ENCODE measurements at regions not wholly inside any gene's neighbourhood (a gene's known extent, or its start where the extent isn't known, plus 50 kb on each side); places are given as distances from the start of the nearest gene placed in this dataset.
A peak's percentile ranks its signal among the peaks of the same experiment; 100 is the strongest.

DNA sequence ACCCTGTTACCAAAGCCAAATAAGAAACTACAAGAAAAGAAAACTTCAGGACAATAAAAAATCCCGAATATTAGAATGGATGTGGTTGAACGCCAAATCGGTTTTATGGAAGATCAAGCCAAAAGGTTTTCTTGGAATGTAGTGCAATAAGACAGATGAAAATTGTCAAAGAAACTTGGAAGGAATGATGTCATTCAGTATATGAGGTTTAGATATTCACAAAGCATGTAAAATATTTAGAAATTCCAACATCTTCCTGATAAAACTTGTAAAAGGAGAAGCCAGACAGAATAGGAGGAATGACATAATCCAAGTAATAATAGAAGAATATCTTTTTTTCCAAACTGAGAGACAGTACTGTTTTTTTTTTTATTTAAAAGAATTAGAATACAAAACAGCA lies 130.3 kb upstream of the ZPLD1 start:
- no peak overlapping the region for H2AK5ac ChIP-seq (ENCODE audit: low read length)
- H3K4ac ChIP-seq (ENCODE audit: low read depth, low read length), result no peak overlapping the region
- no peak overlapping the region for H2BK15ac ChIP-seq (replicated peaks; ENCODE audit: low read depth)
- no peak overlapping the region for H3K23ac ChIP-seq (ENCODE audit: low read length)
- no peaks in the 10 kb centered on the region for H3K79me1 ChIP-seq (ENCODE audit: low read length)
- no peak overlapping the region for H3K27ac ChIP-seq (ENCODE audit: low read depth, low read length)
- H3K4me3 ChIP-seq (ENCODE audit: low read length), result no peak overlapping the region
- no peak overlapping the region for H4K5ac ChIP-seq (ENCODE audit: low read length)
- no peak overlapping the region for H3K4me2 ChIP-seq (ENCODE audit: low read length)
- H3K36me3 ChIP-seq (ENCODE audit: control insufficient read depth, insufficient read depth, low read length), result no peaks in the 10 kb centered on the region
- H2BK120ac ChIP-seq (ENCODE audit: low read depth, low read length), result no peak overlapping the region
- WGBS (ENCODE audit: extremely low coverage, insufficient coverage, low lambda C conversion rate), result no CpG with 5 or more reads among the region's 3 CpGs
- no peak overlapping the region for H2BK5ac ChIP-seq (ENCODE audit: low read length)
- H4K8ac ChIP-seq (ENCODE audit: low read depth, low read length), result no peak overlapping the region
- no peak for DNase-seq
- H3K27me3 ChIP-seq (ENCODE audit: insufficient read depth, low read length, poor library complexity), result no peaks in the 10 kb centered on the region
- H3K18ac ChIP-seq (ENCODE audit: low read length), result no peak overlapping the region
- no peak overlapping the region for H3K9ac ChIP-seq (ENCODE audit: low read length)
- no peak overlapping the region for H3K56ac ChIP-seq (ENCODE audit: low read length)
- no peaks in the 10 kb centered on the region for H3K79me2 ChIP-seq (ENCODE audit: control insufficient read depth, insufficient read depth, low read length)
- no peaks in the 10 kb centered on the region for H3K4me1 ChIP-seq (ENCODE audit: control insufficient read depth, low read depth, low read length)

DNA sequence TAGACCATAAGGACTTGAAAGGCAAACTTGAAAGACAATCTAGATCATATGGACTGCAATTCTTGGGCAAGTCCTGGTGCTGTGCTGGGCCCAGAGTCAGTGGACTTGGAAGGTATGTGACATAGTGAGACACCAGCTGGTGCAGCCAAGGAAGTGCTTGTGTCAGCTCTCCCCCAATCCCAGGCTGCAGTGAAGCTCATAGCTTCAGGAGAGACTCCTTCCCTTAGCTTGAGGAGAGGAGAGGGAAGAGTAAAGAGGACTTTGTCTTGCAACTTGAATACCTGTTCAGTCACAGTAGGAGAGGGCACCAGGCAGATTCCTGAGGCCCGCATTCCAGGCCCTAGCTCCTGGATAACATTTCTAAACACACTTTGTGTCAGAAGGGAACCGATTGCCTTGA lies 127.4 kb upstream of the ZPLD1 start:
- WGBS (ENCODE audit: extremely low coverage, insufficient coverage, low lambda C conversion rate), result no CpG with 5 or more reads among the region's 2 CpGs

DNA sequence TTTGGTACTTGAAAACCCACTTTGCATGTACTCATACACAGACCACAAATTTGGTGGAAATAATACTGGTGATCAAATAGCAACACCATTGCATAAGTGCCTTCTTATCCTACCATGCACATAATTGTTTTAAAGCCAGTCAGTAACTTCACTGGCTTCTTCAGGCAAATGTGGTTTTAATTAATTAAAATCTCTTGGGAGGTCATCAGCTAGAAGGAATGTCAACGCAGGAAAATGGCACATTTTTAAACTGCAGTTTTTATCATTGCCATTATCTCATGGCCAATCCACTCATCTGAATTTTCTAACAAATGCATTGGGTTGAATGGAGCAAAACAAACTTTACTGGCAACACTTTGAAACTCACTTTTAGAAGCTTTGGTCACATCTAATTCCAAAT lies 105.7 kb upstream of the ZPLD1 start:
- WGBS (ENCODE audit: extremely low coverage, insufficient coverage, low lambda C conversion rate), result no CpG with 5 or more reads among the region's 1 CpG
- no peak overlapping the region for H4K8ac ChIP-seq (ENCODE audit: low read depth, low read length)

More for the DNA sequence above, 127.4 kb upstream of the ZPLD1 start:
- Histone ChIP-seq H2BK120ac (ENCODE audit: low read depth, low read length) (no peak overlapping the region), H2BK5ac (ENCODE audit: low read length) (no peak overlapping the region), H4K5ac (ENCODE audit: low read length) (no peak overlapping the region), H3K36me3 (ENCODE audit: control insufficient read depth, insufficient read depth, low read length) (no peaks in the 10 kb centered on the region), H3K23ac (ENCODE audit: low read length) (no peak overlapping the region), H3K4me2 (ENCODE audit: low read length) (no peak overlapping the region), H3K79me1 (ENCODE audit: low read length) (no peaks in the 10 kb centered on the region), H3K9ac (ENCODE audit: low read length) (no peak overlapping the region), H3K79me2 (ENCODE audit: control insufficient read depth, insufficient read depth, low read length) (no peaks in the 10 kb centered on the region), H4K8ac (ENCODE audit: low read depth, low read length) (no peak overlapping the region), H3K56ac (ENCODE audit: low read length) (no peak overlapping the region), H2AK5ac (ENCODE audit: low read length) (no peak overlapping the region), H3K18ac (ENCODE audit: low read length) (no peak overlapping the region), H3K4ac (ENCODE audit: low read depth, low read length) (no peak overlapping the region), H3K27me3 (ENCODE audit: insufficient read depth, low read length, poor library complexity) (no peaks in the 10 kb centered on the region), H3K27ac (ENCODE audit: low read depth, low read length) (no peak overlapping the region), H3K4me3 (ENCODE audit: low read length) (no peak overlapping the region), H2BK15ac (replicated peaks; ENCODE audit: low read depth) (no peak overlapping the region), H3K4me1 (ENCODE audit: control insufficient read depth, low read depth, low read length) (no peaks in the 10 kb centered on the region)
- peak; percentile 54 for DNase-seq

DNA sequence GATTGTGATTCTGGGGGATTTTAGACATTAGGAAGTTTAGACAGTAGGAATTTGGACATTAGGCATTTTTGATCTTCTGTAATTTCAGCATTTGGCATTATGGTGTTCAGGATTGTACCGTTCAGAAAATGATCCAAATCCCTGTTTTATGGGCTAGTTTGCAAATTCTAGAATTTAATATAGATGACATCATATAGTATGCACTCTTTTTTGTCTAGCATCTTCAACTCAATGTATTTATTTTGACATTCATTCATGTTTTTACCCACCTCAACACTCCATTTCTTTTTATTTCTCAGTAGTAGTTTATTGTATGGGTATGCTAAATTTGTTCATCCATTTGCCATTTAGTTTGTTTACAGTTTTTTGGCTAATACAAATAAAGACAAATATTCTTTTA lies 105.3 kb upstream of the ZPLD1 start:
- H3K27ac ChIP-seq (ENCODE audit: low read depth, low read length), result no peak overlapping the region
- no peaks in the 10 kb centered on the region for H3K79me2 ChIP-seq (ENCODE audit: control insufficient read depth, insufficient read depth, low read length)
- no peak overlapping the region for H3K18ac ChIP-seq (ENCODE audit: low read length)
- H3K23ac ChIP-seq (ENCODE audit: low read length), result no peak overlapping the region
- H3K56ac ChIP-seq (ENCODE audit: low read length), result no peak overlapping the region
- H3K36me3 ChIP-seq (ENCODE audit: control insufficient read depth, insufficient read depth, low read length), result no peaks in the 10 kb centered on the region
- WGBS (ENCODE audit: extremely low coverage, insufficient coverage, low lambda C conversion rate), result no CpG with 5 or more reads among the region's 1 CpG
- H2AK5ac ChIP-seq (ENCODE audit: low read length), result no peak overlapping the region
- no peak overlapping the region for H3K9ac ChIP-seq (ENCODE audit: low read length)
- DNase-seq, result no peak
- H3K4me2 ChIP-seq (ENCODE audit: low read length), result no peak overlapping the region
- no peak overlapping the region for H4K8ac ChIP-seq (ENCODE audit: low read depth, low read length)
- no peak overlapping the region for H2BK120ac ChIP-seq (ENCODE audit: low read depth, low read length)
- H3K4me3 ChIP-seq (ENCODE audit: low read length), result no peak overlapping the region
- no peak overlapping the region for H4K5ac ChIP-seq (ENCODE audit: low read length)
- no peak overlapping the region for H3K4ac ChIP-seq (ENCODE audit: low read depth, low read length)
- no peaks in the 10 kb centered on the region for H3K4me1 ChIP-seq (ENCODE audit: control insufficient read depth, low read depth, low read length)
- no peak overlapping the region for H2BK5ac ChIP-seq (ENCODE audit: low read length)
- no peaks in the 10 kb centered on the region for H3K27me3 ChIP-seq (ENCODE audit: insufficient read depth, low read length, poor library complexity)
- H3K79me1 ChIP-seq (ENCODE audit: low read length), result no peaks in the 10 kb centered on the region
- H2BK15ac ChIP-seq (replicated peaks; ENCODE audit: low read depth), result no peak overlapping the region

More for the DNA sequence above, 105.7 kb upstream of the ZPLD1 start:
- no peak overlapping the region for H3K56ac ChIP-seq (ENCODE audit: low read length)
- no peak overlapping the region for H2AK5ac ChIP-seq (ENCODE audit: low read length)
- H3K36me3 ChIP-seq (ENCODE audit: control insufficient read depth, insufficient read depth, low read length), result no peaks in the 10 kb centered on the region
- H4K5ac ChIP-seq (ENCODE audit: low read length), result no peak overlapping the region
- H3K9ac ChIP-seq (ENCODE audit: low read length), result no peak overlapping the region
- no peak overlapping the region for H3K18ac ChIP-seq (ENCODE audit: low read length)
- H3K23ac ChIP-seq (ENCODE audit: low read length), result no peak overlapping the region
- no peak overlapping the region for H3K4me3 ChIP-seq (ENCODE audit: low read length)
- no peak overlapping the region for H3K4ac ChIP-seq (ENCODE audit: low read depth, low read length)
- no peak overlapping the region for H3K4me2 ChIP-seq (ENCODE audit: low read length)
- H3K79me2 ChIP-seq (ENCODE audit: control insufficient read depth, insufficient read depth, low read length), result no peaks in the 10 kb centered on the region
- no peak for DNase-seq
- no peak overlapping the region for H2BK5ac ChIP-seq (ENCODE audit: low read length)
- no peaks in the 10 kb centered on the region for H3K79me1 ChIP-seq (ENCODE audit: low read length)
- no peak overlapping the region for H3K27ac ChIP-seq (ENCODE audit: low read depth, low read length)
- H2BK120ac ChIP-seq (ENCODE audit: low read depth, low read length), result no peak overlapping the region
- no peak overlapping the region for H2BK15ac ChIP-seq (replicated peaks; ENCODE audit: low read depth)
- H3K4me1 ChIP-seq (ENCODE audit: control insufficient read depth, low read depth, low read length), result no peaks in the 10 kb centered on the region
- H3K27me3 ChIP-seq (ENCODE audit: insufficient read depth, low read length, poor library complexity), result no peaks in the 10 kb centered on the region

DNA sequence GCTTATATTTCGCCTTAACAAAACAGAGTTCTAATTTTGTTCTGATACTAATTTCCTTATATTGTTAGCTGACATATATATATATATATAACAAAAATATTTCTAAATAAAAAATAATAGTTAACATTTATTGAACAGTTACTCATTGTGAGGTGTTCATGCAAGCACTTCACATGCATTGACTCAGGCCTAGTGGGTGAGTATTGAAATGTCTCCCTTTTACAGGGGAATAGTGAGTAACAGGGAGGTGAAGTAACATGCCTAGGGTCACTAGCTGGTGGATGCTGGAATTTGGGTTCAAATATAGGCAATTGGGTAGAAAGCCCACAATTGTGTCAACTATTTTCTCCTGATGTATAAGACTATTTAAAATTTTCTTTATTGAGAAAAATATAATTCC lies 102.6 kb upstream of the ZPLD1 start:
- Histone ChIP-seq H3K4me3 (ENCODE audit: low read length) (no peak overlapping the region), H3K79me1 (ENCODE audit: low read length) (no peaks in the 10 kb centered on the region), H3K4me1 (ENCODE audit: control insufficient read depth, low read depth, low read length) (no peaks in the 10 kb centered on the region), H3K4ac (ENCODE audit: low read depth, low read length) (no peak overlapping the region), H3K36me3 (ENCODE audit: control insufficient read depth, insufficient read depth, low read length) (no peaks in the 10 kb centered on the region), H4K5ac (ENCODE audit: low read length) (no peak overlapping the region), H3K79me2 (ENCODE audit: control insufficient read depth, insufficient read depth, low read length) (no peaks in the 10 kb centered on the region), H3K4me2 (ENCODE audit: low read length) (no peak overlapping the region), H3K56ac (ENCODE audit: low read length) (no peak overlapping the region), H2BK15ac (replicated peaks; ENCODE audit: low read depth) (no peak overlapping the region), H2BK120ac (ENCODE audit: low read depth, low read length) (no peak overlapping the region), H3K23ac (ENCODE audit: low read length) (no peak overlapping the region), H4K8ac (ENCODE audit: low read depth, low read length) (no peak overlapping the region), H3K27ac (ENCODE audit: low read depth, low read length) (no peak overlapping the region), H3K18ac (ENCODE audit: low read length) (no peak overlapping the region), H2BK5ac (ENCODE audit: low read length) (no peak overlapping the region), H2AK5ac (ENCODE audit: low read length) (no peak overlapping the region), H3K9ac (ENCODE audit: low read length) (no peak overlapping the region), H3K27me3 (ENCODE audit: insufficient read depth, low read length, poor library complexity) (no peaks in the 10 kb centered on the region)
- WGBS (ENCODE audit: extremely low coverage, insufficient coverage, low lambda C conversion rate), result no CpG with 5 or more reads among the region's 1 CpG
- DNase-seq, result no peak

DNA sequence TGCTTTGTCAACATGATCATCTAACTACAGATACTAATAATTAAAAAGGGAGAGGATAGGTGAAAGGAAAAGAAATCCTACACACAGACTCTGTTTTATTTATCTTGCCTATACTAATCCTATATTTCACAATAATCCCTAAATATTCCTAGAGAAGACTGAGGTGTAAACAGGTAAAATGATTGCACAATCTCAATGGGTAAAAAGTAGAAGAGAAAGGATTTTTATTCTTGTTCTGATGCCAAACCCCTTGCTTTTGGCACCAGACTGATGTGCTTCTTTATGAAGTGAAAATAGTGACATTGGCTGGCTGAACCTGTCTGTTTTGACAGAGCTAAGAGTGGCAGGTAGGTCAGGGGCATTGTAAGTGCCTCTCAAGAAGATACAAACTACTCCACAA lies 101.9 kb upstream of the ZPLD1 start:
- no peak overlapping the region for H3K9ac ChIP-seq (ENCODE audit: low read length)
- H3K4me3 ChIP-seq (ENCODE audit: low read length), result no peak overlapping the region
- H3K36me3 ChIP-seq (ENCODE audit: control insufficient read depth, insufficient read depth, low read length), result no peaks in the 10 kb centered on the region
- no peaks in the 10 kb centered on the region for H3K4me1 ChIP-seq (ENCODE audit: control insufficient read depth, low read depth, low read length)
- H2BK15ac ChIP-seq (replicated peaks; ENCODE audit: low read depth), result no peak overlapping the region
- no peak overlapping the region for H3K23ac ChIP-seq (ENCODE audit: low read length)
- no peak overlapping the region for H3K18ac ChIP-seq (ENCODE audit: low read length)
- no peak overlapping the region for H3K56ac ChIP-seq (ENCODE audit: low read length)
- H3K4me2 ChIP-seq (ENCODE audit: low read length), result no peak overlapping the region
- H2BK5ac ChIP-seq (ENCODE audit: low read length), result no peak overlapping the region
- no peaks in the 10 kb centered on the region for H3K27me3 ChIP-seq (ENCODE audit: insufficient read depth, low read length, poor library complexity)
- no peak overlapping the region for H4K5ac ChIP-seq (ENCODE audit: low read length)
- no peak overlapping the region for H3K4ac ChIP-seq (ENCODE audit: low read depth, low read length)
- H3K79me1 ChIP-seq (ENCODE audit: low read length), result no peaks in the 10 kb centered on the region
- H2AK5ac ChIP-seq (ENCODE audit: low read length), result no peak overlapping the region
- no peak overlapping the region for H4K8ac ChIP-seq (ENCODE audit: low read depth, low read length)
- H3K79me2 ChIP-seq (ENCODE audit: control insufficient read depth, insufficient read depth, low read length), result no peaks in the 10 kb centered on the region
- DNase-seq, result no peak
- no peak overlapping the region for H3K27ac ChIP-seq (ENCODE audit: low read depth, low read length)
- H2BK120ac ChIP-seq (ENCODE audit: low read depth, low read length), result no peak overlapping the region
